OCI-LY7 (cell line): ENCODE measurements at regions not wholly inside any gene's neighbourhood (a gene's known extent, or its start where the extent isn't known, plus 50 kb on each side); places are given as distances from the start of the nearest gene placed in this dataset.

Experiments used
- EZH2phosphoT487 ChIP-seq: fragments of 200-600 bp; sonication (generic); IDR thresholded peaks from 2 replicates; pipeline ENCODE4 v1.6.1; 2018; ENCODE audit warnings: low read depth, borderline replicate concordance, mild to moderate bottlenecking, mixed run types, antibody characterized with exemption, low read length, moderate library complexity, mixed read lengths
- TF ChIP-seq, protein P1 (sequence below): fragments of 200-600 bp; sonication (generic); conservative IDR thresholded peaks from 2 replicates; pipeline ENCODE4 v1.5.1; 2014; ENCODE audit warnings: mild to moderate bottlenecking, antibody characterized with exemption, low read length, moderate library complexity, mixed read lengths

- TF ChIP-seq, protein P1, sequence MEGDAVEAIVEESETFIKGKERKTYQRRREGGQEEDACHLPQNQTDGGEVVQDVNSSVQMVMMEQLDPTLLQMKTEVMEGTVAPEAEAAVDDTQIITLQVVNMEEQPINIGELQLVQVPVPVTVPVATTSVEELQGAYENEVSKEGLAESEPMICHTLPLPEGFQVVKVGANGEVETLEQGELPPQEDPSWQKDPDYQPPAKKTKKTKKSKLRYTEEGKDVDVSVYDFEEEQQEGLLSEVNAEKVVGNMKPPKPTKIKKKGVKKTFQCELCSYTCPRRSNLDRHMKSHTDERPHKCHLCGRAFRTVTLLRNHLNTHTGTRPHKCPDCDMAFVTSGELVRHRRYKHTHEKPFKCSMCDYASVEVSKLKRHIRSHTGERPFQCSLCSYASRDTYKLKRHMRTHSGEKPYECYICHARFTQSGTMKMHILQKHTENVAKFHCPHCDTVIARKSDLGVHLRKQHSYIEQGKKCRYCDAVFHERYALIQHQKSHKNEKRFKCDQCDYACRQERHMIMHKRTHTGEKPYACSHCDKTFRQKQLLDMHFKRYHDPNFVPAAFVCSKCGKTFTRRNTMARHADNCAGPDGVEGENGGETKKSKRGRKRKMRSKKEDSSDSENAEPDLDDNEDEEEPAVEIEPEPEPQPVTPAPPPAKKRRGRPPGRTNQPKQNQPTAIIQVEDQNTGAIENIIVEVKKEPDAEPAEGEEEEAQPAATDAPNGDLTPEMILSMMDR, result no peak
- TF ChIP-seq EZH2phosphoT487, result no peak
Observed at GRCh38 chr1:229209816-229210215, 61.1 kb upstream of the RAB4A start.
